ENCODE measurements at regions not wholly inside any gene's neighbourhood (a gene's known extent, or its start where the extent isn't known, plus 50 kb on each side); places are given as distances from the start of the nearest gene placed in this dataset.

DNA sequence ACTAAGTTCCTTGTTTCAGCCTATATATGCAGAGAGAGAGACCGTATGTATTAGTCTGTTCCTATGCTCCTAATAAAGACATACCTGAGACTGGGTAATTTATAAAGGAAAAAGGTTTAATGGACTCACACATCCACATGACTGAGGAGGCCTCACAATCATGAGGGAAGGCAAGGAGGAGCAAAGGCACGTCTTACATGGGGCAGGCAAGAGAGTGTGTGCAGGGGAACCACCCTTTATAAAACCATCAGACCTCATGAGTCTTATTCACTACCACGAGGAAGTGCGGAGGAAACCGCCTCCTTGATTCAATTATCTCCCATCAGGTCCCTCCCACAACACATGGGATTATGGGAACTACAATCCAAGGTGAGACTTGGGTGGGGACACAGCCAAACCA, 73.8 kb downstream of the TMEM18 start:
- TF ChIP-seq, protein P1, sequence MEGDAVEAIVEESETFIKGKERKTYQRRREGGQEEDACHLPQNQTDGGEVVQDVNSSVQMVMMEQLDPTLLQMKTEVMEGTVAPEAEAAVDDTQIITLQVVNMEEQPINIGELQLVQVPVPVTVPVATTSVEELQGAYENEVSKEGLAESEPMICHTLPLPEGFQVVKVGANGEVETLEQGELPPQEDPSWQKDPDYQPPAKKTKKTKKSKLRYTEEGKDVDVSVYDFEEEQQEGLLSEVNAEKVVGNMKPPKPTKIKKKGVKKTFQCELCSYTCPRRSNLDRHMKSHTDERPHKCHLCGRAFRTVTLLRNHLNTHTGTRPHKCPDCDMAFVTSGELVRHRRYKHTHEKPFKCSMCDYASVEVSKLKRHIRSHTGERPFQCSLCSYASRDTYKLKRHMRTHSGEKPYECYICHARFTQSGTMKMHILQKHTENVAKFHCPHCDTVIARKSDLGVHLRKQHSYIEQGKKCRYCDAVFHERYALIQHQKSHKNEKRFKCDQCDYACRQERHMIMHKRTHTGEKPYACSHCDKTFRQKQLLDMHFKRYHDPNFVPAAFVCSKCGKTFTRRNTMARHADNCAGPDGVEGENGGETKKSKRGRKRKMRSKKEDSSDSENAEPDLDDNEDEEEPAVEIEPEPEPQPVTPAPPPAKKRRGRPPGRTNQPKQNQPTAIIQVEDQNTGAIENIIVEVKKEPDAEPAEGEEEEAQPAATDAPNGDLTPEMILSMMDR (IDR thresholded peaks at IDR 0.05), result no peak
- no peak for TF ChIP-seq POLR2A (IDR thresholded peaks at IDR 0.05)
- TF ChIP-seq POLR2AphosphoS5 (IDR thresholded peaks at IDR 0.05), result no peak
- no peak for TF ChIP-seq EP300 (IDR thresholded peaks at IDR 0.05)

Data from sigmoid colon (tissue), 4 donors.